Glomerular visceral epithelial cell (primary cell): ENCODE measurements at regions not wholly inside any gene's neighbourhood (a gene's known extent, or its start where the extent isn't known, plus 50 kb on each side); places are given as distances from the start of the nearest gene placed in this dataset.

Source experiments
- DNase-seq: peaks from one replicate; pipeline ENCODE4 v3.0.0-alpha.2; 2016; ENCODE audit errors: extremely low spot score

DNA sequence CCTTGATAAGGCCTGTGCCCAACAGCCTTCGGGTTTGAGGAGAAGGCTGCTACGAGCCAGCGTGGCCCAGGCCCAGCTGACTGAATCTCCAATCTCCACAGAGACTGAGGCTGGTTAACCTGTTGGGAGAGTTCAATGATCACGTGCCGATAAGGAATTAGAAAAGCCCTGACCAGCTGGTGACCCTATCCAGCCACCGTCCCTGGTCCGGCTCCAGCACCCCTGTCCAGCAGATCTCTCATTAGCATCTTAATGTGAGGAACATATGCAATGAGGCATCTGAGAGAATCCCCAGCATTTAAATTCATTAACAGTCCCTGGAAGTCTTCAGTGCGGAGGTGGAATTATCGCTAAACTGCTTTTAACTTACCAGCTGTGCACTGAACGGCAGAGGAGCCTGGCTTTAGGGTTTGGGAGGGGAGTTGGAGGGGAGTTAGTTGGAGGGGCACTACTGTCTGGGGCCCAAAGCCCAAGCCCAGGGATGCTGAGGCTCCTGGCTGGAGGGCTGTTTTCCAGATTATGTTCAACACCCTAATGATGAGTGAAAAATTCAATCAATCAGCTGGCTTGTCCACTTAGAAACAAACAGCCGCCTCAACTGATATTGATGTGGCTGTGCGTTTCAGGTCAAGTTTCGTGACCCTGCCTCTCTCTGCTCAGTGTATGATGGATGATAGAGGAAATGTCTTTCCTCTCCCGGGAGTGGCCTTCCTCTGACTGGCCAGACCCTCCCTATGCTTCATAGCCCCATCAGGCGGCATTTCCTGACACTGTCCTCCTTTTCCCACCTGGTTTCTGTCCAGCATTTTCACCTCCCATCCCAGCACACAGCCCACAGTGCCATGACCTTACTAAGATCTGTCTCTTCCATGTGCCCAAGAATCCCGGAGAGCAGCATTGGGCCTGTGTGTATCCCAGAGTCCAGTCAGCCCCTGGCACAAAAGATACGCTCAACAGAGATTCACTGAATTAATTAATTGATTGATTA lies 184.5 kb downstream of the CCT6B start:
- DNase-seq, result no peak

DNA sequence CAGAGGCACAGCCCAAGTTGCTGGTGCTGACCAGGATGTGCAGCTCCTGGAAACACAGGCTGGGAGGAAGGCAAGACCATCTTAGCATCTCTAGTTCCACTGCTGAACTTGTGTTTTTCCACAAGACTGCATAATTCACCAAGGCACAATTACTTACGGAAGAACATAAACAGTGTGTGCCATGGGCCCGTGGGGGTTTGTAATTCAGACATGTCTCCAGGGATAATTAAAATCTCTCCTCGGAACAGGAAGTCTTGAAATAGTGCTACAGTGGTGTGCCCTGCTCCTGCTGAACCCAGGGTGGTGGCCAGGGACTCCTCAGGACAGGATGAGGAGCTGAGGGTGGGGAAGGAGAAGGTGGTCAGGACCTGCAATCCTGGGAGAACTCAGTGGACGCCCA lies 188.2 kb downstream of the CCT6B start:
- DNase-seq, result no peak

DNA sequence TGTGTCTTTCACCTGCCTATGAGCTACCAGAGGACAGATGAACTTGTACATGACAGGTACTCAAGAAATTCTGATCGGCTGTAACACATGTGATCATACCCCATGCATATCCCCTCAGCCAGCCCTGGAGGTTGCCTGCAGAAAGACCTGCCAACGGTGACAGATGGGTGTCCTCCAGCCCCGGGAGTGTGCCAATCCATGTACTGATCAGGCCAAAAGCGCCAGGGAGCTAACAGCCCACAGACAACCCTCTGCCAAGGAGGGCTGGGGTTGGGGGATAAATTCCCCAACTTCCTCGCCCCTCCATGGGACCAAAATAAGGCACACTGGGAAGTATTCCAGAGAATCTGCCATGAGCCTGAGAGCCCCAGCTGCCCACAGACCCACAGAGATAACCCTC lies 189.4 kb downstream of the CCT6B start:
- DNase-seq, result no peak

DNA sequence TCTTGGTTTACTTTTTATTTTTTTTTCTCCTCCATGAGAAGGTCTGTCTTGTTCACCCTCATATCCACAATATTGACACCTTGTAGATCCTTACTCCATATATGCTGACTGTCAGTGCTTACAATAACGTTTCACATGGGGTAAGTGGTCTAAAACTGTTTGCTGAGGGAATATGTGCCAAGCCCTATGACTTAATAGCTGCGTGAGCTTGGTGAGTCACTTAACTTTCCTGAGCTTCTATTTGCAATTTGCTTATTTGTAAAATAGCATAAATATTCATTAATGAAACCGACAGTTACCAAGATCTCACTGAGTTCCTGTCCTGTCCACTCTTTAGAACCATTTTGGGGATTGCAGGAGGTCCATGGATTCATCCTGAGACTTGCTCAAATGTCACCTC lies 190.7 kb downstream of the CCT6B start:
- no peak for DNase-seq

DNA sequence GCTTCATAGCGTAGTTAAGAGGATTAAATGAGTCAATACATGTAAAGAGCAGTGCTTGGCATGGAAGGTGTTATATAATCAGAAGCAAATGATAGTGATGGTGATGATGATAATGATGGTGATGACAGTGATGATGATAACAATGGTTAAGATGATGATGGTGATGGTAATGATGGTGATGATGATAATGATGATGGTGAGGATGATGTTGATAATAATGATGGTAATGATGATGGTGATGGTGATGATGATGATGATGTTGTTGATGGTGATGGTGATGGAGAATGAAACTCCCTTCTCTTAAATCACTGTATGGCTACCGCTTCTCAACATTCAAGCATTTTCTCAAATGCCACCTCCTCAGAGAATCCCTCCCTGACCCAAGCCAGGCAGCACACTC lies 190.5 kb downstream of the TMEM132E start:
- no peak for DNase-seq

- no peak for DNase-seq
Observed at GRCh38 chr17:34769049-34769448, 189.7 kb downstream of the TMEM132E start.

DNA sequence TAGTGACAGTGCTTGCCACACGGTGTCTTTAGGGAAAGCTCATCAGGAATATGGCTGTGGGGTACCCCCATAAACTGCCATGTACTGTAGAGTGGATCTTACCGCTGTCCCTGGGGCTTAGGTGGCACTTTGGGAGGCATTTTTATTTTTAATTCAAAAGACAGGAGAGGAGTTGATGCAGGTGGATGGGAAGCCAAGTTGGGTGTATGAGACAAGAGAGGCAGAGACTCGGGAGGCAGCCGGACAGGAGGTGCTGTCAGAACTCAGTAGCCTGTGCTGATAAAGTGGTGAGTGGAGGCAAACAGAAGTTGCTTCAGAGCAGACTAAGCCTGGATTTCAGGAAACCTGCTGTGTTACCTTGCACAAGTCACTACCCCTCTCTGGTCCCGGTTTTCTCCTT lies 185.9 kb downstream of the TMEM132E start:
- no peak for DNase-seq

DNA sequence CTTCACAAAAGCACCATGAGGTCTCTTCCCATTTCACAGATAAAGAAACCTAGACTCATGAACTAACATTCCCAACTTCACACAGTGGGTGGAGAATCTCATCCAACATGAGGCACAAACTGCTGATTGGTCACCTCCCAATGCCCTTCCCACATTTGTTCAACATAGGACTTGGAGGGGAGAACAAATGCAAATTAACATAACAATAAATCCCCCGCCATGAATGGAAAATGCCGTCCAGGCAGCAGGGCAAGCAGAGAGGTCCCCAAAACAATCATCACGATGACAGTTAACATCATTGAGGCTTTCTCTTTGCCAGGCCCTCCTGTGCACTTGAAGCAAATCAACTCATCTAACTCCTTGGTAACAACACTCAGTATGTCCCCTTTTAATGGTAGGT lies 185.3 kb downstream of the TMEM132E start:
- DNase-seq, result no peak

GRCh38 chr17:34763728-34764665 lies 184.6 kb downstream of the TMEM132E start:
- no peak for DNase-seq

DNA sequence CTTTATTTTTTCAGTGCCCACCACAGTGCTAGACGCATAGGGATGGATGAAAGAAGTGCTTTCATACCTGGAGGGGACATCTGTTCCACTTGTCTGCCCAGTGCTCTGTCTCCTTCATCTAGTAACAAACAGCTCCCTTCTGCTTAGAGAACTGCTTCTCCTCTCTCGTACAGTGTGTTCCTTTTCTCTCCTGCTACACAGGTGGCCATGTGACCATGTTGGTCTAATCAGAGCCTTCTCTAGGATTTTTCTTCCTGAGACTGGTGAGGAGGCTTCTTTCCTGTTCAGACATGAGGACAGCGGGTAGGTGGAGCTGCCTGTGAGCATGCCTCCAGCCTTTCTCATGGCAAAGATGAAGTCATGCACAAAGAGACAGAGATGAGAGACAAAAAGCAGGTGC lies 182.7 kb downstream of the TMEM132E start:
- DNase-seq, result no peak

- DNase-seq, result no peak
Observed at GRCh38 chr17:34761646-34762045, 182.3 kb downstream of the TMEM132E start.

GRCh38 chr17:34760931-34761495 lies 181.6 kb downstream of the TMEM132E start:
- no peak for DNase-seq

- no peak for DNase-seq
Observed at GRCh38 chr17:34758718-34759117, 179.3 kb downstream of the TMEM132E start.

GRCh38 chr17:34758316-34758715 lies 178.9 kb downstream of the TMEM132E start:
- no peak for DNase-seq

GRCh38 chr17:34757611-34758010 lies 178.2 kb downstream of the TMEM132E start:
- DNase-seq, result no peak

GRCh38 chr17:34757106-34757505 lies 177.7 kb downstream of the TMEM132E start:
- DNase-seq, result no peak

GRCh38 chr17:34756637-34757021 lies 177.2 kb downstream of the TMEM132E start:
- no peak for DNase-seq

DNA sequence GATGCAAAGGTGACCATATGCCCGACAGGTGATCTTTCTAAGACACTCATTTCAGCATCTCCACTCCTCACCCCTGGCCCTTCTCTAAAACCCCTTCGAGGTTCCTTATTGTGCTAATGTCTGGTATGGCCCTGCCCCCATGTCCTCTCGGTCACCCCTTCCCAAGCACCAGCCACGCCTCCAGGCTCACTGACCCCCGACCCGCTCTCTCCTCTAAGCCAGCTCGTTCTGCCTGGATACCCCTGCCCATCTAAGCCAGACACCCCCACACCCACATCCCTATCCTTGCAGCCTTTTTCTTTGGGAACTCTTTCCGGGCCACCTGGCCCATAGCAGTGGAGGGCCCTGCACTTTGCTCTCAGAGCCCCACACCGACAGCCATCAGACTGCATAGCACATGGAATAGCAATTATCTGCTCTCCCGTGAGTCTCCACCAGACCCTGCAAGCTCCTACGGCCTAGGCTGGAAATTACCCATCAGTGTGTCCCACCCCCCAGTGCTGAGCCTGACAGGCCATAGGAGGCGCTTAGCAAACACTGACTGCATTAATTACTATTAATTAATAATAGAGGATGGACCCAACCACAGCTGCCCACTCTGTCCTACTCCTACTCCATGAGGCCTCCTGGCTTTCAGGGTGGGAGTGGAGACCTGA lies 176.7 kb downstream of the TMEM132E start:
- DNase-seq, result no peak

- no peak for DNase-seq
Observed at GRCh38 chr17:34755371-34755770, 176.0 kb downstream of the TMEM132E start.

DNA sequence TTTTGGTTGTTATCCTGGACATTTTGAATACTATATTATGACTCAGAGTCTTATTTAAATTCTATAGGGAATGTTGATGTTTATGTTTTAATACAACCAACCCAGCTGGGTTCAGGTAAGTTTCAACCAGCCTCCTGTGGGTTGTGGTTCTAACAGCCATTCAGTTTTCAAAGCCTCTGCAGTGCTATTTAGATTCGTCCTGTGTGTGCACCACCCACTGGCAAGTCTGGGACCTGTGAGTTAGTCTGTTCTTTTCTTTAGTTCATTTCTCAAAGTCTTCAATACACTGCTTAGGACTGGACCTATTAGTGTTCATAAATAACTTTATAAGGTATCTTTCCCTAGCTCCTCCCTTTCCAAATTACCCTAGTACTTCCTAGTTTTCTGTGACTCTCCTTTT lies 170.6 kb downstream of the TMEM132E start:
- no peak for DNase-seq

GRCh38 chr17:34741967-34742366 lies 162.6 kb downstream of the TMEM132E start:
- no peak for DNase-seq
